K562 (cell line): ENCODE measurements at regions not wholly inside any gene's neighbourhood (a gene's known extent, or its start where the extent isn't known, plus 50 kb on each side); places are given as distances from the start of the nearest gene placed in this dataset.
A peak's percentile ranks its signal among the peaks of the same experiment; 100 is the strongest.

Source experiments
- ARHGAP35 ChIP-seq: fragments of 450-650 bp; IDR thresholded peaks from 2 replicates; pipeline ENCODE4 v1.6.1; 2018; ENCODE audit not compliant: partially characterized antibody
- CHCHD3 ChIP-seq: fragments of 250-450 bp; sonication (Bioruptor Pico); IDR thresholded peaks from 2 replicates; pipeline ENCODE4 v2.1.2; 2022; ENCODE audit warnings: mild to moderate bottlenecking
- EP300 ChIP-seq: IDR thresholded peaks from 2 replicates; pipeline ENCODE4 v1.6.1; 2012; ENCODE audit warnings: low read length, improper control_type of control experiment
- EP400 ChIP-seq: fragments of 450-650 bp; IDR thresholded peaks from 2 replicates; pipeline ENCODE4 v1.6.1; 2017; ENCODE audit warnings: antibody characterized with exemption, mild to moderate bottlenecking, moderate library complexity
- FOXP1 ChIP-seq: sonication (generic); formaldehyde crosslinking; IDR thresholded peaks from 2 replicates; pipeline ENCODE4 v1.8.0; 2022; ENCODE audit warnings: mild to moderate bottlenecking, missing genetic modification reagents
- FUS ChIP-seq: fragments of 200-400 bp; formaldehyde crosslinking; optimal IDR thresholded peaks from 2 replicates; pipeline ENCODE3; 2017; ENCODE audit warnings: low read depth, low read length
- GATAD2B ChIP-seq: fragments of 450-650 bp; IDR thresholded peaks from 2 replicates; pipeline ENCODE4 v1.6.1; 2017; ENCODE audit warnings: mild to moderate bottlenecking, borderline replicate concordance
- HNRNPLL ChIP-seq: fragments of 200-400 bp; formaldehyde crosslinking; IDR thresholded peaks from 2 replicates; pipeline ENCODE4 v1.6.1; 2017; ENCODE audit warnings: low read length, low read depth, mild to moderate bottlenecking; ENCODE audit not compliant: poor library complexity, severe bottlenecking
- HNRNPUL1 ChIP-seq: fragments of 200-400 bp; formaldehyde crosslinking; IDR thresholded peaks from 2 replicates; pipeline ENCODE4 v1.6.1; 2017; ENCODE audit warnings: low read length
- JUN ChIP-seq, 2 experiments: sonication (generic) in 1 of 2; formaldehyde crosslinking in 1 of 2; IDR thresholded peaks; 2 replicates each; pipeline versions ENCODE4 v1.6.1 to v1.8.0; 2012 to 2022; ENCODE audit warnings: borderline replicate concordance in 2 of 2, mild to moderate bottlenecking in 2 of 2, improper control_type of control experiment in 1 of 2, low read depth in 1 of 2, low read length in 1 of 2, missing genetic modification reagents in 1 of 2
- TCF7 ChIP-seq: sonication (generic); IDR thresholded peaks from 2 replicates; pipeline ENCODE4 v1.6.1; 2016; ENCODE audit warnings: antibody characterized with exemption, borderline replicate concordance
- ZFP30 ChIP-seq: fragments of 250-450 bp; sonication (Bioruptor Pico); IDR thresholded peaks from 2 replicates; pipeline ENCODE4 v1.8.0; 2022; ENCODE audit warnings: moderate library complexity, mild to moderate bottlenecking, inconsistent platforms, borderline replicate concordance
- ZNF24 ChIP-seq: fragments of 450-650 bp; IDR thresholded peaks from 2 replicates; pipeline ENCODE4 v1.6.1; 2016
- ZNF79 ChIP-seq: fragments of 250-450 bp; sonication (Bioruptor Pico); IDR thresholded peaks from 2 replicates; pipeline ENCODE4 v1.4.0; 2020; ENCODE audit warnings: low read depth, mild to moderate bottlenecking, moderate library complexity
- TF ChIP-seq, protein P1 (sequence below): fragments of 250-450 bp; sonication (Bioruptor Pico); IDR thresholded peaks from 2 replicates; pipeline ENCODE4 v1.5.0; 2021; ENCODE audit warnings: mild to moderate bottlenecking, moderate library complexity
- TF ChIP-seq, protein P2 (sequence below): sonication (generic); formaldehyde crosslinking; IDR thresholded peaks from 2 replicates; pipeline ENCODE4 v1.8.0; 2022; ENCODE audit warnings: missing genetic modification reagents, mild to moderate bottlenecking, borderline replicate concordance
- TF ChIP-seq, protein P3 (sequence below): sonication (generic); formaldehyde crosslinking; IDR thresholded peaks from 2 replicates; pipeline ENCODE4 v1.9.0; 2022; ENCODE audit warnings: mild to moderate bottlenecking, missing genetic modification reagents
- TF ChIP-seq, protein P4 (sequence below), 2 experiments: fragments of 150-350 bp in 1 of 2; IDR thresholded peaks; 2 replicates each; pipeline ENCODE4 v1.6.1; 2012 to 2016; ENCODE audit warnings: low read depth in 2 of 2, low read length in 2 of 2, mild to moderate bottlenecking in 1 of 2, moderate library complexity in 1 of 2
- TF ChIP-seq, protein P5 (sequence below): sonication (generic); formaldehyde crosslinking; IDR thresholded peaks from 2 replicates; pipeline ENCODE4 v1.5.0; 2020; ENCODE audit warnings: missing genetic modification reagents

DNA sequence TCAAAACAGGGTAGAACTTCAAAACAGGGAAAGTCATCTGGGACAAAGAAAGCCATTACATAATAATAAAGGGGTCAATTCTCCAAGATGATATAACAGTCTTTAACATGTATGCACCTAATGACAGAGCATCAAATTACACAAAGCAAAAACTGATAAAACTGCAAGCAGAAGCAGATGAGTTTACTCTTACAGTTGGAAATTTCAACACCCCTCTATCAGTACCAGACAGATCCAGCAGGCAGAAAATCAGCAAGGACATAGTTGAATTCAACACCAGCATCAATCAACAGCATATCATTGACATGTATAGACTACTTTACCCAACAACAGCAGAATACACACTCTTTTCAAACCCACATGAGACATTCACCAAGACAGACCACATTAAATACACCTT is 233.0 kb upstream of the NEBL start (continued):
- TF ChIP-seq, protein P1, sequence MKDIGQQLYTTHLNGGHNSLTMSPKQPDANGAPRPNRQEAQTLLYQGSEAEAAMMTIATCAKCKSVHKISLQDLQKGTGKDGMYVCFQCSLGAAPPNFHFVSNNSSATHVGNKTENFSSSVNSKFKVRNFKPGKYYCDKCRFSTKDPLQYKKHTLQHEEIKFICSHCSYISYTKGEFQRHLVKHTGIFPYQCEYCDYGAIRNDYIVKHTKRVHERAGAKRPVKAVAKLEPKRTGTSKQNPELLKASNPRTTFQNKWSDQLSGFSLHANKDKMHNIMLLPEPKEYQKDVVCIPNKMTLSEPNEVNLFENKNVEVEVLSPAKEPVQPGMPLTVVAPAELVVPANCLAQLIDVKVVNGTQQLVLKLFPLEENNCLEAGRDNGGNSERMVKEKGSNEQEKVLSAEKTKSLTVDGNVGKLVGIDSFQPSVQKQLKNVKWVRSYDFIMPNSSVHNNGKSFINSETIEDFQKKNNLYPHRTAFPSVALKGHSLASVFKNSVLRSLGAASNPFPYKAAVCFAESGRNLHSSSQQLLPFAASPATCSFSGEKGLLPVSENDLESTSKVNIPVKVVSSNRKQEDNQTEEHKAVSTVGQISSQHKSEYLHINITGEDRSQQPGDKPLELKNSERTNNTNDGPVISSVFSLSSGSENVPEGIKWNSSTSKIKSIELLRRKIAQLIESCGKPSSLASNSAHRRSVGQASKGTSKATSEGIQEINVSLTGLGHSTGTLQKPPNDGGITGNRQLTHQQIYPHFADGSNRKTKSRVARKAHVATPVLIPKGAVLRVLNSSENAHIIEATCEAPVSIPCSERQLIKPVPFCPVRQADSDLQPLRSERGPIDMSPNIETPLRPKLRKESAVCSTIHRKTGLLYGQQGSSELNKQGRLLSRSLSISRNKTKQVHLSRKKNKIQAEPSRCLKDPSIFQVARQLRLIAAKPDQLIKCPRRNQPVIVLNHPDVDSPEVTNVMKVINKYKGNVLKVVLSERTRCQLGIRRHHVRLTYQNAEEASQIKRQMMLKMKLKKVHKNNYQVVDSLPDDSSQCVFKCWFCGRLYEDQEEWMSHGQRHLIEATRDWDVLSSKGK (CRISPR knock-in tag) = no peak
- TF ChIP-seq EP400 (no peak), ZNF79 (CRISPR knock-in tag) (no peak), FUS (no peak), FOXP1 (CRISPR knock-in tag) (no peak), JUN (IDR thresholded peaks at IDR 0.05; ENCODE audit: borderline replicate concordance, low read depth, low read length) (no peak), JUN (CRISPR knock-in tag; IDR thresholded peaks at IDR 0.05; ENCODE audit: borderline replicate concordance) (no peak), GATAD2B (peak; percentile 68; the same call in 1 of the 2 replicates), HNRNPUL1 (no peak), ZFP30 (CRISPR knock-in tag) (no peak), HNRNPLL (no peak), ARHGAP35 (no peak), TCF7 (no peak), CHCHD3 (CRISPR knock-in tag) (no peak), EP300 (peak; percentile 97), ZNF24 (0 out of 2 replicates have a peak, but pooled peaks have one; percentile 25)
- TF ChIP-seq, protein P2, sequence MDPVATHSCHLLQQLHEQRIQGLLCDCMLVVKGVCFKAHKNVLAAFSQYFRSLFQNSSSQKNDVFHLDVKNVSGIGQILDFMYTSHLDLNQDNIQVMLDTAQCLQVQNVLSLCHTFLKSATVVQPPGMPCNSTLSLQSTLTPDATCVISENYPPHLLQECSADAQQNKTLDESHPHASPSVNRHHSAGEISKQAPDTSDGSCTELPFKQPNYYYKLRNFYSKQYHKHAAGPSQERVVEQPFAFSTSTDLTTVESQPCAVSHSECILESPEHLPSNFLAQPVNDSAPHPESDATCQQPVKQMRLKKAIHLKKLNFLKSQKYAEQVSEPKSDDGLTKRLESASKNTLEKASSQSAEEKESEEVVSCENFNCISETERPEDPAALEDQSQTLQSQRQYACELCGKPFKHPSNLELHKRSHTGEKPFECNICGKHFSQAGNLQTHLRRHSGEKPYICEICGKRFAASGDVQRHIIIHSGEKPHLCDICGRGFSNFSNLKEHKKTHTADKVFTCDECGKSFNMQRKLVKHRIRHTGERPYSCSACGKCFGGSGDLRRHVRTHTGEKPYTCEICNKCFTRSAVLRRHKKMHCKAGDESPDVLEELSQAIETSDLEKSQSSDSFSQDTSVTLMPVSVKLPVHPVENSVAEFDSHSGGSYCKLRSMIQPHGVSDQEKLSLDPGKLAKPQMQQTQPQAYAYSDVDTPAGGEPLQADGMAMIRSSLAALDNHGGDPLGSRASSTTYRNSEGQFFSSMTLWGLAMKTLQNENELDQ (CRISPR knock-in tag) = no peak
- TF ChIP-seq, protein P3, sequence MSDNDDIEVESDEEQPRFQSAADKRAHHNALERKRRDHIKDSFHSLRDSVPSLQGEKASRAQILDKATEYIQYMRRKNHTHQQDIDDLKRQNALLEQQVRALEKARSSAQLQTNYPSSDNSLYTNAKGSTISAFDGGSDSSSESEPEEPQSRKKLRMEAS (CRISPR knock-in tag) = no peak
- TF ChIP-seq, protein P4, sequence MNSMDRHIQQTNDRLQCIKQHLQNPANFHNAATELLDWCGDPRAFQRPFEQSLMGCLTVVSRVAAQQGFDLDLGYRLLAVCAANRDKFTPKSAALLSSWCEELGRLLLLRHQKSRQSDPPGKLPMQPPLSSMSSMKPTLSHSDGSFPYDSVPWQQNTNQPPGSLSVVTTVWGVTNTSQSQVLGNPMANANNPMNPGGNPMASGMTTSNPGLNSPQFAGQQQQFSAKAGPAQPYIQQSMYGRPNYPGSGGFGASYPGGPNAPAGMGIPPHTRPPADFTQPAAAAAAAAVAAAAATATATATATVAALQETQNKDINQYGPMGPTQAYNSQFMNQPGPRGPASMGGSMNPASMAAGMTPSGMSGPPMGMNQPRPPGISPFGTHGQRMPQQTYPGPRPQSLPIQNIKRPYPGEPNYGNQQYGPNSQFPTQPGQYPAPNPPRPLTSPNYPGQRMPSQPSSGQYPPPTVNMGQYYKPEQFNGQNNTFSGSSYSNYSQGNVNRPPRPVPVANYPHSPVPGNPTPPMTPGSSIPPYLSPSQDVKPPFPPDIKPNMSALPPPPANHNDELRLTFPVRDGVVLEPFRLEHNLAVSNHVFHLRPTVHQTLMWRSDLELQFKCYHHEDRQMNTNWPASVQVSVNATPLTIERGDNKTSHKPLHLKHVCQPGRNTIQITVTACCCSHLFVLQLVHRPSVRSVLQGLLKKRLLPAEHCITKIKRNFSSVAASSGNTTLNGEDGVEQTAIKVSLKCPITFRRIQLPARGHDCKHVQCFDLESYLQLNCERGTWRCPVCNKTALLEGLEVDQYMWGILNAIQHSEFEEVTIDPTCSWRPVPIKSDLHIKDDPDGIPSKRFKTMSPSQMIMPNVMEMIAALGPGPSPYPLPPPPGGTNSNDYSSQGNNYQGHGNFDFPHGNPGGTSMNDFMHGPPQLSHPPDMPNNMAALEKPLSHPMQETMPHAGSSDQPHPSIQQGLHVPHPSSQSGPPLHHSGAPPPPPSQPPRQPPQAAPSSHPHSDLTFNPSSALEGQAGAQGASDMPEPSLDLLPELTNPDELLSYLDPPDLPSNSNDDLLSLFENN (IDR thresholded peaks at IDR 0.05; ENCODE audit: low read depth in 2 of 2, low read length in 2 of 2) = peak in 1 of 2 experiments; percentile 54; a peak in 1 of 4 replicates
- TF ChIP-seq, protein P5, sequence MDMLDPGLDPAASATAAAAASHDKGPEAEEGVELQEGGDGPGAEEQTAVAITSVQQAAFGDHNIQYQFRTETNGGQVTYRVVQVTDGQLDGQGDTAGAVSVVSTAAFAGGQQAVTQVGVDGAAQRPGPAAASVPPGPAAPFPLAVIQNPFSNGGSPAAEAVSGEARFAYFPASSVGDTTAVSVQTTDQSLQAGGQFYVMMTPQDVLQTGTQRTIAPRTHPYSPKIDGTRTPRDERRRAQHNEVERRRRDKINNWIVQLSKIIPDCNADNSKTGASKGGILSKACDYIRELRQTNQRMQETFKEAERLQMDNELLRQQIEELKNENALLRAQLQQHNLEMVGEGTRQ (CRISPR knock-in tag) = no peak
